ENCODE measurements at regions not wholly inside any gene's neighbourhood (a gene's known extent, or its start where the extent isn't known, plus 50 kb on each side); places are given as distances from the start of the nearest gene placed in this dataset.

DNA sequence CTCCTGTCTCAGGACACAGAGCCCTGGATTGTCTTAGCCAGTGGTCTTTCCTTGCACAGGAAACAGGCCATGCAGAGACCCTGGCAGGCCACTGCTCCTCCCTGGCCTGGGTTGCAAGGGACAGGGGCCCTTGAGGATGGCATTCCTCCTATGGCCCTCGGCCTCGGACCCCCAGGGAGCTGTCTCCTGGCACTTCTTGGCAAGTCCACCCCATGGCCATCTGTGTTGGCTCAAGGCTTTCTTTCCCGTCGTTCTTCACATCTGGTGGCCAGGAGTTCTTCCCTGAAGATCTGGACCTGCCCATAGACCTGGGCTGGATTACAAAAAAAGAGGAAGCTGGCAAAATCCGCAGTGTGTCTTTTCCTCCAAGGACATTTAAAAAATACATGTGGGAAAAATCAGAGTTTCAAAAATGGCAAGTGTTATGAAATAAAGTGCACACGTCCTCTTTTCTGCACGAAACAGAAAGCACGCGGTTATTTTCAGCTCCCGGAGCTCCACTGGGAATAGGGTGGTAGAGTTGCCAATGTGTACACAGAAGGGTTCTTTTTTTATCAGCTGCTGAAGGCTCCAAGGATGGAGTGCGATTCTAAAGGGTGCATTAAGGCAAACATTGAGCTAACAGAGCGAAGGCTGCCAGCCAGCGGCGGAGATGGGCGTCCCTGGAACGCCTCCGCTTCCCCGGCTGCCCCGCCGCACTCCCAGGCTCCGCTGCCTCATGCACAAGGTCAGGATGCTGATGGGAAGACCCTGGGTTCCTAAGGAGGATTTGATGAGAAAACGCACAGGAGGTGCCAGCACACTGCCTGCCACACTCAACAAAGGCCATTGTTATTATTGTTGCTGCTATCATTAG lies 62.8 kb upstream of the FAM20C start:
- DNase-seq (ENCODE audit: low read depth), result no peak
- H3K4me3 ChIP-seq (ENCODE audit: low read depth, low read length), result no peak overlapping the region

DNA sequence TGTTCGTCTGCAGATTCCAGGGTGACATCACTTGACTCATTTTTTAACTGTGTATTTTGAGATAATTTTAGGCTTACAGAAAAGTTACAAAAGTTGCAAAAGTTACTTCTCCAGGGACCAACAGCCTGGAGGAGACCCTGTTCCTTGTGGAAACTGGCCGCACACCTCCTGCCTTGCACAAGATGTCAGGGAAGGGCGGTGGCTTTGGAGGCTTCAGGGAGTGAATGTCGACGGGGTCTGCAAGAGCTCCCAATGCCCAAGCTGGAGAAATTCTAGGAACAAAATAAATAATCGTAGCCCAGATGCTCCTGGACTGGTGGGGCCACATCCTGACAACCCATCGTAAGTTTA lies 62.2 kb upstream of the FAM20C start:
- no peak overlapping the region for H3K4me3 ChIP-seq (ENCODE audit: low read depth, low read length)
- DNase-seq (ENCODE audit: low read depth), result no peak

DNA sequence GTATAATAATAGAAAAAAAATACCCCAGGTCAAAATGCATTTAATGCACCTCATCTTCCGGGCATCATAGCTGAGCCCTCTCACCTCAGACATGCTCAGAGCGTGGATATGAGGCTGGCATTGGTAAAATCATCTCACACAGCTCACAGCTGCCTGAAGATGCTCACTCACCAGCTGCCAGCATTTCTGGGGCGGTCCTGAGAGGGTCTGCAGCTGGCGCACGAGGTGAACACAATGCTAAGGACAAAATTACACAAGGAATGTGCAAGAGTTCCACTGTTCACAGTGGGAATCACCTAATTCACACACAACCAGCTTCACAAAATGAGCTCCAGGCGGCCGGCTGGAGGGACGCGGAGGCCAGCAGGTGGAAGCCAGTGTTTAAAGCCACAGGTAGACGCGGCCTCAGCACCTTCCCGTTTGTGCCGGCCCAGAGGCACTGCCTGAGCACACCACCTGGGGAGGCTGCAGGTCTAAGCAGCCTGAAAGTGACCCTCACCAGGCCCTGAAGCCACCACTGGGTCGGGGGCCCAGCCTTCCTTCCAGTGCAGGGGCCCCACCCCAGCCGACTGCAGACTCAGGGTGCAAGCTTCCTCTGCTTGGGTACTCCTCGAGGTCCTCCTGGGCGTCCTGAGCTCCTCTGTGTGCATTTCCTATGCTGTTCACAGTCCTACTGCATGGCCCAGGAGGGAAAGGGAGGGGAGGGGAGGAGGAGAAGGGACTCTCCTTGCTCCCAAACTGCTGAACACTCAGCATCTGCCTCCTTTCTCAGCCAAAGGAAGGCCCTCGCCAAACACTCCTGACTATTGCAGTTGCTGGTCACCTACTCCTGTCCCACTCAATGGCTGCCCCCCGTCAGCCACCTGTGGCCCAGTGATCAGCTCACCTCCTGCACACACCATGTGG lies 61.2 kb upstream of the FAM20C start:
- H3K4me3 ChIP-seq (ENCODE audit: low read depth, low read length), result no peak overlapping the region

DNA sequence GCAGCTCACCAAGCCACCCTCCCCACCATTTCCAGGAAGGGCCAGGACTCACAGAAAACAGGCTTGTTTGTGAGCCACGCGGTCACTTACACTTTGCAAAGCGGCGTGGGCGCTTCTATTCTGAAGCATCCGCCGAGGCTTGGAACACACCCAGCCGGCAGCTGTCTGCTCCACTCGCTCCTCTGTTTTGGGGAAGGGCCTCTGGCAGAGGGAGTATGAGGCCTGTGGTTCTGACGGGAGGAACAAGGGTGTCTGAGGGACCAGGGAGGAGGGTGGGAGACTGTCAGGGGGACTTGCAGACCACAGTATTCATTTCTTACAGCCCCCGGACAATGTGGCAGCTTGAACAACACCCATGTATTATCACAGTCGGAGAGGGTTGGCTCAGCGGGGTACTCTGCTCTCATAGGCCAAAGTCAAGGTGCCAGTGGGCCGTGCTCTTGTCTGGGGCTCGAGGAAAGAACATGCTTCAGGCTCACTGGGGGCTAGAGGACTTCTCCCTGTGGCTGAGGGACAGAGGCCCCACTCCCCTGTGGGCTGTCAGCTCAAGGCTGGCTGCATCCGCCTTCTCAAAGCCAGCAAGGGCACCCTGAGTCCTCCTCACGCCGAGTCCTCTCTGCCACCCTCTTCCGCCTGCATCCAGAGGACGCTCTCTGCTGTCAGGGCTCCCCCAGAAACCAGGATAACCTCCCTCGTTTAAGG lies 60.4 kb upstream of the FAM20C start:
- no peak for DNase-seq (ENCODE audit: low read depth)
- no peak overlapping the region for H3K4me3 ChIP-seq (ENCODE audit: low read depth, low read length)

More for the DNA sequence above, 61.2 kb upstream of the FAM20C start:
- DNase-seq (ENCODE audit: low read depth), result no peak

DNA sequence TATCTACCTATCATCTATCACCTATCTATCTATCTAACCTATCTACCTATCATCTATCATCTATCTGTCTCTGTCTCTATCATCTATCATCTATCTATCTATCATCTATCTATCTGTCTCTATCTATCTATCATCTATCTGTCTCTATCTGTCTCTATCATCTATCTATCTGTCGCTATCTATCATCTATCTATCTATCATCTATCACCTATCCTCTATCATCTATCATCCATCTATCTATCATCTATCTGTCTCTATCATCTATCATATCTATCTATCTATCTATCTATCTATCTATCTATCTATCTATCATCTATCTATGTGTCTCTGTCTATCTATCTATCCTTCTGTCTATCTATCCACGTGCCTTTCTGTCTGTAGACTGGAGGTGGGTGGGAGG lies 59.5 kb upstream of the FAM20C start:
- no peak overlapping the region for H3K4me3 ChIP-seq (ENCODE audit: low read depth, low read length)

DNA sequence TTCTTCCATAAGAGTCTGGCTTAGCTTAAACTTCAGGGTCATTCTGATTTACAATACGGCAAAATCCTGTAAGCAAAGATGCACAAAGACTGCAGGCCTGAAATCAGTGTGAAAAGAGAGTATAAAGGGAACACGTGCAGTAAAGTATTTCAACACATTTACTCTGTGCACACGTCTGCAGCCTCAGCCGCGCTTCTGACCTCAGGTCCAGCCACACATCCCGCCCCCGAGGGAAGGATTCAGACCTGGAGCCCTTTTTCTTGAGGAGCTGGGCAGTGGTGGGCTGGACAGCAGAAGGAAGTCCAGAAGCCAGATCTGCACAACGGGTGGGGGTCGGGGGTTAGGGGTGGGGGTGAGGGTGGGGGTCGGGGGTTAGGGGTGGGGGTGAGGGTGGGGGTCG lies 58.9 kb upstream of the FAM20C start:
- no peak for DNase-seq (ENCODE audit: low read depth)
- no peak overlapping the region for H3K4me3 ChIP-seq (ENCODE audit: low read depth, low read length)

More for the DNA sequence above, 59.5 kb upstream of the FAM20C start:
- DNase-seq (ENCODE audit: low read depth), result no peak

DNA sequence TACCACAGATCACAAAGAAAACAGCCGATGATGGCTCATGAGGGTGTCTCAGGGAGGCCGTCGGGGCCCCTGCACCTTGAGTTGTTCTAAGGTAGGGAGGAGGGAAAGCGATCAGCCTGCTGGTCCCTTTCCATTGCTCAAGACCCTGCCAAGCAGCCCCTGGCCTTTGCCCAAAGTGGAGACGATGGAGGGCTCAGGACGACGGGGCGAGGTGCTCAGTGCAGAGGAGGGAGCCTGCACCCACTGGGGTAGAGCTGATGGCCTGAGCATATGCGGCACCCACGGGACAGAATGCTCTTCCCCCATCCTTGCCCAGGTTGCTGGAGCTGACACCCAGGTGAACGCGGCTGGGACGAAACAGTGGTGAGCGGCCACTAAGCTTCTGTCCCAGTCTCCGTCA lies 58.3 kb upstream of the FAM20C start:
- DNase-seq (ENCODE audit: low read depth), result no peak
- H3K4me3 ChIP-seq (ENCODE audit: low read depth, low read length), result no peak overlapping the region

DNA sequence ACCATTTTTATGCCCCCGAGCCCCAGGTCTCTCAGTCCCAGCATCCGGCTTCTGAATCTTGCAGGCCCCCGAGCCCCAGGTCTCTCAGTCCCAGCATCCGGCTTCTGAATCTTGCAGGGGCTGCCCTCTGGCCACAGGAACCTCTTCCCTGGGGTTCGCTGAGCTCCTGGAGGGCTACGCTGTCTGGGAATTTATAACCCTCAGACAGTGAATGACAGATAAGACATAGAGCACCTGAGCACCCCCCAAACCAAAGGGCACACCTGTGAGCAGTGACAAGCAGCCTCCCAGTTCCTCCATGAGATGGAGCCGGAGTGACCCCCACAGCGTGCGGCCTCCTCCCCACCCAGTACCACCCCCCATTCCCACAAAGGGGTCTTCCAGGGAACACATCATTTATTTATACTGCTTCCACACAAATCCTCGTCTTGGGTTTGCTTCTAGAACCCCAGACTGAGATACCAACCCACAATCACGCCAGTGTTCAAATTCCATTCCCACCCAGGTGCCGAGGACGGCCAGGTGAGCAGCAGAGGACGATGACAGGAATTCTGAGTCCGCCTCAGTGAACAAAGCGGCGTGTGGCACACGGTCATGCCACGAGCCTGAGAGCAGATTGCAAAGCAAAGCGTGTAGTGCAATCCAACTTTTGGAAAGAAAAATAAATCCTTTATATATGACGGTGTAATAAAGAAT lies 57.7 kb upstream of the FAM20C start:
- DNase-seq (ENCODE audit: low read depth), result no peak
- no peak overlapping the region for H3K4me3 ChIP-seq (ENCODE audit: low read depth, low read length)

DNA sequence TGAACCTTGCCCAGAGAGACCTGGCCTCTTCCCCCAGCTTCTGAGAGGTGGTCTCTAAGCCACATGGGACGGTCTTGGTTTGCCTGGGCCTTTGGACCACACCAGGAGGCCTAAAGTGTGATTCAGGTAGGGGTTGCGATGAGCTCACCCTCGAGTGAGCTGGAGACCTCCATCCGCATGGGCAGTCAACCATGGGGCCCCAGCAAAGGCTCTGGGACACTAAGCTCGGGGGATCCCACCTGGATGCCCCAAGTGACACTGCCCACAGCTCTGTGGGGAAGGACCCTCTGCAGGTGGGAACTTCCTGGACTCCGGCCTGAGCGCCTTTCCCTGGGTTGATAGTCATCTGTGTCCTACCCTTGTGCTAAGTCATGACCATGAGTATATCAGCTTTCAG lies 57.1 kb upstream of the FAM20C start:
- DNase-seq (ENCODE audit: low read depth), result no peak
- no peak overlapping the region for H3K4me3 ChIP-seq (ENCODE audit: low read depth, low read length)

DNA sequence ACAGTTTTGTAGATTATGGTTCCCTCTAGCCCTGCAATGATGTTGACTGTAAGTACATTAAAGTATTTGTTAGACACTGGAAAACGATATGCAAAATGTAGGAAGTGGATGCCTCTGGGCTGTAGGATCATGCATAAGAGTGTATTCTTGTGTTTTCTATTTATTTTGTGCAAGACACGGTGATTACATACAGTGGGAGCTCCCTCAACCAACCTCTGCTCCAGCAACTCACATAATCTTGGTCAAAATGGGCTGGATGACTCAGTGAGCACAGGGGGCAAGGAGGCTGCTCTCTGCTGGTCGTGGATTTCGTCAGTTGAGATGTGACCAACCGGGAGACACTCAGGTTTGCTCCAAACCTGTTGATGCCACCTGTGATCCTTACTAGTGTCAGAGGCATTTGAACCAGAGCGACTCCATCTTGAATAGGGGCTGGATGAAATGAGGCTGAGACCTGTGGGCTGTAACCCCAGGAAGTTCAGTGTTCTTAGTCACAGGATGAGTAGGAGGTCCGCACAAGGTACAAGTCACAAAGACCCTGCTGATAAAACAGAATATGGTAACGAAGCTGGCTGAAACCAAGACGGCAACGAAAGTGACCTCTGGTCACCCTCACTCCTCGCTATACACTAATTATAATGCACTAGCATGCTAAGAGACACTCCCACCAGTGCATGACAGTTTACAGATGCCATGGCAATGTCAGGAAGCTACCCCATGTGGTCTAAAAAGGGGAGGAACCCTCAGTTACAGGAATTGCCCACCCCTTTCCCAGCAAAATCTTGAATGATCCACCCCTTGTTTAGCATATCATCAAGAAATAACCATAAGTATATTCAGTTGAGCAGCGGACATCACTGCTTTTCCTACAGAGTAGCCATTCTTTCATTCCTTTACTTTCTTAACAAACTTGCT lies 56.4 kb upstream of the FAM20C start:
- DNase-seq (ENCODE audit: low read depth), result no peak
- H3K4me3 ChIP-seq (ENCODE audit: low read depth, low read length), result no peak overlapping the region

DNA sequence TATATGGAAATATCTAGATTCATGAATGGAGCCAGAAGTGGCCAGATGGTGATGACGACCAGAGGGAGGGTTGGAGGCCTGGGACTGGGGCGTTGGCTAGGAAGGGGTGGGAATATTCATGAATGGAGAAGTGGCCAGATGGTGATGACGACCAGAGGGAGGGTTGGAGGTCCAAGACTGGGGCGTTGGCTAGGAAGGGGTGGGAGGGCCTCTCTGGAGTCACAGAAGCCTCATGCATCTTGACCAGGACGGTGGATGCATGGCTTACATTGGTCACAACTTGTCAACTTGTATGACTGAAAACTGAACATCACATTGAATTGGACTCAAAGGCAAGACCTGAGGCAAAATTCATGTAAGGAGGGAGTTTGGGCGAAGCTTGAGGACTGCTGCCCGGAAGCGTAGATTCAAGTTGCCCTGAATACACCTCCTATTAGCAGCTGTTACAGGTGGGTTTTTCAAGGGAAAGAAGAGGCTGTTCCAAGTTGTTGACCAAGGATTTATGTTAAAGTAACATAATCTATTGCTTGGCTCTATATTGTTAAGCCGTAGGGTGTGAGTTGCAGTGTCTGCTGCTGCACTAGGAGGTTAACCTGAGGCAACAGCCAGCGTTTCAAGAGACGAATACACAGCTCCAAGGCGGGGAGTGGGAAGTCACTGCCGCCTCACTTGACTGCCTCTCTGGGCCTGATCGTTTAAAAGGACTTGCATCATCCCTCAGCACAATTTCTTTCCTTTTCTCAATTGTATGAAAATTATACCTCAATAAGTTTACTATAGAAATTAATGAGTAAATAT lies 55.1 kb upstream of the FAM20C start:
- DNase-seq (ENCODE audit: low read depth), result no peak
- no peak overlapping the region for H3K4me3 ChIP-seq (ENCODE audit: low read depth, low read length)

DNA sequence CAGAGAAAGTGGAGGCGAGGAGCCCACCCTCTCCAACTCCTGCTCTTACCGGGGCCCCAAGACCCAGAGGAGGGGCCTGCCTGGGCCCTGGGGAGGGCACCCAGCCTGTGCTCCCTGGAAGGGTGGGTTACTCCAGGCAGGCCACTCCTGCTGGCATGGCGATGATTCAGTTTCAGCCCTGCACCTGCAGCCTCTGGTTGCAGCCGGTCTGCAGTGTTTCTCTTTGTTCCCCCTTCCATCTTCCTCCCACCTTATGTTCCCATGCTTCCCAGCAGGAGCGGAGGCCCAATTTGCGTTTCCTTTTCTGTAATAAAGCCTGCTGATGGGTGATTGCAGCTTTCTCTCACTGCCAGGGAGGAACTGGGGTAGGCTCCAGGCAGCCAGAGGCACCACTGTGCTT lies 53.2 kb upstream of the FAM20C start:
- no peak overlapping the region for H3K4me3 ChIP-seq (ENCODE audit: low read depth, low read length)
- no peak for DNase-seq (ENCODE audit: low read depth)

DNA sequence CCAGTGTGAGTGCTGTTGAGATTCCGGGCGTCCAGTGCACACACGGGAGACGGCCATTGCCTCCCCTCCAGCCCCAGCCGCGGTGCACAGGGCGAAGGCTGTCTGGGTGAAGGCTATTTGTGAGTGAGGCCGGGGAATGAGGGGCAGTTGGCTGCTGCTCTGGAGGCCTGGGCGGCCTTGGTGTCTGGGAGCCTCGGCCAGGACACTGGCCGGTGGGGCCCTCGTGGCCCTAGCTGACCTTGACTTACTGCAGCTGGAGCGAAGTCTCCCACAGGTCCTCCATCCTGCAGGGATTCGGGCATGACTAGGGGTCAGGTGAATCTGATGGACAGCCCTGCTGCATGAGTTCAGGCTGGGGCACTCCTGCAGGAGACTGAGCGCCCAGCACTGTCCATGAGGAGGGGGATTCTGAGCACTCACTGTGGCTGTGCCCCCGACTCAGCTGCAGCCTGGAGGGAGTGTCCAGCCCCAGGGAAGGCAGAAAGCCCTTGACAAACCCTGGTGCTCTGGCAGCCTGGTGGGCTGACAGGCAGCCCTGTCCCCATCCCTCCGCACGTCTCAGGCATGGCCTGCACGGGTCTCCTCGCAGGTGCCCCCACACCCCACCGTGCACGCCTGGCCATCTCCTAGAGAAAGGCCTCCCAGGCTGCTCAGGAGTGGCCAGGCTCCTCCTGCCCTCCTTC lies 52.7 kb upstream of the FAM20C start:
- no peak overlapping the region for H3K4me3 ChIP-seq (ENCODE audit: low read depth, low read length)
- DNase-seq (ENCODE audit: low read depth), result no peak

DNA sequence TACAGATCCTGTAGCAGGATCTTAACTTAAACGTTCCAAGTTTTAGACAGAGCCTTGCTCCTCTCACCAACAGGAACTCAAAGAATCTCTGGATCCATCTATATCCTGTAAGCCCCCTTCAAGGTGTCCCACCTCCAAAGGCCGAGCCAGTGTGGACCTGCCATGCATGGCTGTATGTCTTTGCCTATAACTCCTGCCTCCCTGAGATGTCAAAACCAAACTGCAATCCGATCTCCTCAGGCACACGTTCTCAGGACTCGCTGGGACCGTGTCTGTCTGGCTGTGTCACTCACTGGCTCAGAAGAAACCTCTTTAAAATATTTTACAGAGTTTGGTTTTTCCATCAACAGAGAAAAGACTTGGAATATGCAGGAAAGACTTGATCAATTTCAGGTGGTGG lies 51.4 kb upstream of the FAM20C start:
- H3K4me3 ChIP-seq (ENCODE audit: low read depth, low read length), result no peak overlapping the region
- DNase-seq (ENCODE audit: low read depth), result no peak

DNA sequence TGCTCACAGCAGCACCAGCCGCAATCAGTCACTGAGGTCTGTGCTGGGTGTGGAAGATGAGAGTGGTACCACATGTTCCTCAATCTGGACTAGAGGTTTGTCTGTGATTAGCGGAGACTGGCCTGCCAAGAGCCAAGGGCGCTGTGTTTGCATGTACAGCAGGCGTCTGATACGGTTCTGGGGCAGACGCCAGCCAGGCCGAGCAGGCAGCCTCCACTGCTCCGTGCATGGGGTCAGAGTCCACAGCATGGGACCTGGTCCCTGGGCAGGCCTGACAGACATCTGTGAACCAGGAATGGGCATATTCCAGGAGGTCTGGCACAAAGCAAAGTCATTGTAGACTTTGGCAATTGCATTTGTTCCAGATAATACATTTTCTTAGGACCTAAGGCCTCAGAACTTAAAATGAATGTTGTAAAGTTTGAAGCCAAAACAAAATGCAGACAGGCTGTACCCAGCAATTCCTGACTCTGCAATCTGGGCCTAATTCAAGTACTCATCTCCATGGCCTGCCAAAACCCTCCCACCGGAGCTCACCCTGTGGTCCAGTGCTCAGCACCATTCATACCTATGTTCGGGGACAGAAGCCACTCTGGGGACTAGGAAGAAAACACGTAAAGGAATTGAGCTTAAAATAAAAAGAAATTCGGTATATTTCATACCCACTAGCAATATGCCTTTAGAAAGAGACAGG lies 50.0 kb upstream of the FAM20C start:
- no peak overlapping the region for H3K4me3 ChIP-seq (ENCODE audit: low read depth, low read length)
- no peak for DNase-seq (ENCODE audit: low read depth)

Measured in skeletal muscle cell (primary cell).